Osteoblast (primary cell): ENCODE measurements at regions not wholly inside any gene's neighbourhood (a gene's known extent, or its start where the extent isn't known, plus 50 kb on each side); places are given as distances from the start of the nearest gene placed in this dataset.

Source experiments
- DNase-seq: peaks from one replicate; pipeline ENCODE4 v3.0.0; 2011; ENCODE audit warnings: low spot score, mixed read lengths; ENCODE audit not compliant: insufficient read length; ENCODE audit errors: missing footprints
- H2AFZ ChIP-seq: 2 replicates; pipeline ENCODE4 v1.6.0; 2011; ENCODE audit warnings: mild to moderate bottlenecking, low read length
- H3K27ac ChIP-seq: 2 replicates; pipeline ENCODE4 v1.5.1; 2011; ENCODE audit warnings: mild to moderate bottlenecking, low read depth, low read length, moderate library complexity
- H3K27me3 ChIP-seq: 2 replicates; pipeline ENCODE4 v1.6.0; 2012; ENCODE audit warnings: mild to moderate bottlenecking, control low read depth, inconsistent platforms, low read length, moderate library complexity; ENCODE audit not compliant: insufficient read depth
- H3K36me3 ChIP-seq: 2 replicates; pipeline ENCODE4 v1.5.1; 2011; ENCODE audit warnings: mild to moderate bottlenecking, low read length, control low read depth, moderate library complexity; ENCODE audit not compliant: insufficient read depth
- H3K4me1 ChIP-seq: 2 replicates; pipeline ENCODE4 v1.5.1; 2011; ENCODE audit warnings: mild to moderate bottlenecking, low read length, control low read depth, moderate library complexity; ENCODE audit not compliant: insufficient read depth
- H3K4me2 ChIP-seq: 2 replicates; pipeline ENCODE4 v1.6.0; 2011; ENCODE audit warnings: mild to moderate bottlenecking, low read length; ENCODE audit not compliant: insufficient read depth
- H3K4me3 ChIP-seq: fragments of 200-600 bp; sonication (generic); 3 replicates; pipeline ENCODE4 v1.5.1; 2012; ENCODE audit warnings: mild to moderate bottlenecking, low read length, inconsistent platforms; ENCODE audit not compliant: insufficient read depth
- H3K79me2 ChIP-seq: 2 replicates; pipeline ENCODE4 v1.6.0; 2012; ENCODE audit warnings: mild to moderate bottlenecking, low read length, control low read depth, inconsistent platforms; ENCODE audit not compliant: insufficient read depth
- H3K9me3 ChIP-seq: 2 replicates; pipeline ENCODE4 v1.5.1; 2011; ENCODE audit warnings: low read depth, low read length, control low read depth
- H4K20me1 ChIP-seq: 2 replicates; pipeline ENCODE4 v1.6.0; 2012; ENCODE audit warnings: mild to moderate bottlenecking, low read length, control low read depth; ENCODE audit not compliant: insufficient read depth
- CTCF ChIP-seq: IDR thresholded peaks from 2 replicates; pipeline ENCODE4 v1.5.1; 2011; ENCODE audit warnings: mild to moderate bottlenecking, low read depth, low read length, moderate library complexity; ENCODE audit errors: extremely low read depth

GRCh38 chr4:156137679-156138473, 184.2 kb upstream of the CTSO start:
- H3K27ac ChIP-seq = no peak overlapping the region
- H3K4me3 ChIP-seq = no peak overlapping the region
- no peaks in the 10 kb centered on the region for H3K27me3 ChIP-seq
- DNase-seq = no peak
- no peaks in the 10 kb centered on the region for H3K9me3 ChIP-seq
- H3K4me1 ChIP-seq = no peaks in the 10 kb centered on the region
- no peaks in the 10 kb centered on the region for H3K79me2 ChIP-seq
- H3K36me3 ChIP-seq = no peaks in the 10 kb centered on the region
- no peak for TF ChIP-seq CTCF
- no peak overlapping the region for H3K4me2 ChIP-seq
- no peaks in the 10 kb centered on the region for H4K20me1 ChIP-seq
- peak overlapping the region; percentile 70 for H2AFZ ChIP-seq

GRCh38 chr4:156132196-156132595, 178.5 kb upstream of the CTSO start:
- Histone ChIP-seq H3K4me2 (peak overlapping the region; percentile 51), H4K20me1 (no peaks in the 10 kb centered on the region), H2AFZ (peak overlapping the region; percentile 2), H3K36me3 (no peaks in the 10 kb centered on the region), H3K79me2 (no peaks in the 10 kb centered on the region), H3K4me3 (no peak overlapping the region), H3K4me1 (no peaks in the 10 kb centered on the region), H3K9me3 (no peaks in the 10 kb centered on the region), H3K27ac (no peak overlapping the region), H3K27me3 (no peaks in the 10 kb centered on the region)
- DNase-seq = no peak
- TF ChIP-seq CTCF = no peak

- H3K27ac ChIP-seq = no peak overlapping the region
- H3K27me3 ChIP-seq = no peaks in the 10 kb centered on the region
- no peaks in the 10 kb centered on the region for H3K79me2 ChIP-seq
- H4K20me1 ChIP-seq = no peaks in the 10 kb centered on the region
- TF ChIP-seq CTCF = no peak
- H3K4me1 ChIP-seq = no peaks in the 10 kb centered on the region
- H3K4me2 ChIP-seq = no peak overlapping the region
- no peaks in the 10 kb centered on the region for H3K9me3 ChIP-seq
- DNase-seq = no peak
- no peaks in the 10 kb centered on the region for H3K36me3 ChIP-seq
- H2AFZ ChIP-seq = no peak overlapping the region
- no peak overlapping the region for H3K4me3 ChIP-seq
These were observed 174.9 kb upstream of the CTSO start for GRCh38 chr4:156128616-156129015.

- no peaks in the 10 kb centered on the region for H4K20me1 ChIP-seq
- H3K4me1 ChIP-seq = peaks cover 19% of the 10 kb centered on the region
- no peak for TF ChIP-seq CTCF
- no peaks in the 10 kb centered on the region for H3K79me2 ChIP-seq
- no peak for DNase-seq
- no peaks in the 10 kb centered on the region for H3K27me3 ChIP-seq
- no peak overlapping the region for H3K4me3 ChIP-seq
- no peaks in the 10 kb centered on the region for H3K36me3 ChIP-seq
- no peaks in the 10 kb centered on the region for H3K9me3 ChIP-seq
- no peak overlapping the region for H3K4me2 ChIP-seq
- no peak overlapping the region for H2AFZ ChIP-seq
- no peak overlapping the region for H3K27ac ChIP-seq
These were observed 165.0 kb upstream of the CTSO start for GRCh38 chr4:156118507-156119220.
